HEK293T (cell line): ENCODE measurements at regions not wholly inside any gene's neighbourhood (a gene's known extent, or its start where the extent isn't known, plus 50 kb on each side); places are given as distances from the start of the nearest gene placed in this dataset.

Experiments used
- CTCF ChIA-PET: fragments of 350-600 bp; formaldehyde crosslinking; extraction: SDS; loops from one replicate; lab custom pipeline; 2021; ENCODE audit warnings: antibody characterized with exemption, inconsistent platforms; lab: Yijun Ruan, JAX
- POLR2A ChIA-PET: fragments of 350-600 bp; formaldehyde crosslinking; extraction: SDS; loops from one replicate; lab custom pipeline; 2020; ENCODE audit warnings: antibody characterized with exemption, inconsistent platforms; lab: Yijun Ruan, JAX
- DNase-seq: peaks from one replicate; pipeline ENCODE4 v3.0.0; 2012; ENCODE audit warnings: mixed read lengths; ENCODE audit errors: extremely low spot score
- ARNT ChIP-seq: fragments of 450-650 bp; IDR thresholded peaks from 2 replicates; pipeline ENCODE4 v1.6.1; 2017; ENCODE audit warnings: mild to moderate bottlenecking
- BHLHE40 ChIP-seq: fragments of 450-650 bp; IDR thresholded peaks from 2 replicates; pipeline ENCODE4 v1.6.1; 2016; ENCODE audit warnings: mild to moderate bottlenecking, moderate library complexity, borderline replicate concordance
- CTBP1 ChIP-seq: fragments of 450-650 bp; IDR thresholded peaks from 2 replicates; pipeline ENCODE4 v1.6.1; 2016; ENCODE audit warnings: borderline replicate concordance
- ELF4 ChIP-seq: fragments of 450-650 bp; IDR thresholded peaks from 2 replicates; pipeline ENCODE4 v1.6.1; 2017; ENCODE audit warnings: antibody characterized with exemption
- FOXA1 ChIP-seq: fragments of 450-650 bp; IDR thresholded peaks from 2 replicates; pipeline ENCODE4 v1.6.1; 2016; ENCODE audit warnings: mild to moderate bottlenecking
- FOXK2 ChIP-seq: fragments of 450-650 bp; IDR thresholded peaks from 2 replicates; pipeline ENCODE4 v1.6.1; 2016; ENCODE audit warnings: mild to moderate bottlenecking
- FOXM1 ChIP-seq: fragments of 450-650 bp; IDR thresholded peaks from 2 replicates; pipeline ENCODE4 v1.6.1; 2017; ENCODE audit warnings: mild to moderate bottlenecking, borderline replicate concordance
- HDGF ChIP-seq: fragments of 450-650 bp; IDR thresholded peaks from 2 replicates; pipeline ENCODE4 v1.6.1; 2017; ENCODE audit warnings: antibody characterized with exemption, borderline replicate concordance
- L3MBTL2 ChIP-seq: fragments of 450-650 bp; conservative IDR thresholded peaks from 2 replicates; pipeline ENCODE4 v1.6.1; 2016; ENCODE audit warnings: mild to moderate bottlenecking
- LEF1 ChIP-seq: fragments of 450-650 bp; IDR thresholded peaks from 2 replicates; pipeline ENCODE4 v1.6.1; 2017; ENCODE audit warnings: mild to moderate bottlenecking, borderline replicate concordance
- NFRKB ChIP-seq: fragments of 450-650 bp; IDR thresholded peaks from 2 replicates; pipeline ENCODE4 v1.6.1; 2016; ENCODE audit warnings: mild to moderate bottlenecking, moderate library complexity
- SP1 ChIP-seq: fragments of 450-650 bp; IDR thresholded peaks from 2 replicates; pipeline ENCODE4 v1.6.1; 2017
- SUZ12 ChIP-seq: fragments of 450-650 bp; IDR thresholded peaks from 2 replicates; pipeline ENCODE4 v1.6.1; 2016; ENCODE audit warnings: mild to moderate bottlenecking
- TARDBP ChIP-seq: fragments of 450-650 bp; IDR thresholded peaks from 2 replicates; pipeline ENCODE4 v1.6.1; 2016
- ZNF384 ChIP-seq: fragments of 450-650 bp; IDR thresholded peaks from 2 replicates; pipeline ENCODE4 v1.6.1; 2016
- TF ChIP-seq, protein P1 (sequence below): fragments of 450-650 bp; IDR thresholded peaks from 2 replicates; pipeline ENCODE4 v1.6.1; 2016

DNA sequence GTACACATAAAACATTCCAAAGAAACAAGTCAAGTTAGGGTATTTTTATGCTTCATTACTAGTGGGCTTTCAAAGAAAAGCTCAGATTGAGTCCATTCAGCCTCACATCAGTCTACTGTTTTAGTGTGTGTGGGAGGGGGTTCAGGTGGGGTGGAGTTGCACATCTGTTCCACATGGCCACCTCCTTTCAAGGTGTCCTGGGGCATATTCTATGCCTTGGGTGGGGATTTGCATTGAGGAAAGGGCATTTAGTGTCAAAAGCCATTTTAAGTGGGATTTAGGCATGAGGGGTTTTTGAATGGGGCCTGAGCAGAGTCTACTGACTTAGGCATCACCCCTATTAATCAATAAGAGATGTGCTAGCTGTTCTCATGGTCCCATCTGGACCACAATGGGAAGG, 983.1 kb downstream of the TLE4 start:
- ChIA-PET CTCF (no interaction called here), POLR2A (no interaction called here)
- DNase-seq: no peak
- TF ChIP-seq HDGF (no peak), LEF1 (no peak), FOXA1 (no peak), CTBP1 (no peak), ARNT (no peak), L3MBTL2 (no peak), FOXK2 (no peak), NFRKB (no peak), ELF4 (no peak), FOXM1 (no peak), ZNF384 (no peak), BHLHE40 (no peak), TARDBP (no peak), SUZ12 (no peak), SP1 (no peak)
- TF ChIP-seq, protein P1, sequence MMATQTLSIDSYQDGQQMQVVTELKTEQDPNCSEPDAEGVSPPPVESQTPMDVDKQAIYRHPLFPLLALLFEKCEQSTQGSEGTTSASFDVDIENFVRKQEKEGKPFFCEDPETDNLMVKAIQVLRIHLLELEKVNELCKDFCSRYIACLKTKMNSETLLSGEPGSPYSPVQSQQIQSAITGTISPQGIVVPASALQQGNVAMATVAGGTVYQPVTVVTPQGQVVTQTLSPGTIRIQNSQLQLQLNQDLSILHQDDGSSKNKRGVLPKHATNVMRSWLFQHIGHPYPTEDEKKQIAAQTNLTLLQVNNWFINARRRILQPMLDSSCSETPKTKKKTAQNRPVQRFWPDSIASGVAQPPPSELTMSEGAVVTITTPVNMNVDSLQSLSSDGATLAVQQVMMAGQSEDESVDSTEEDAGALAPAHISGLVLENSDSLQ: no peak

DNA sequence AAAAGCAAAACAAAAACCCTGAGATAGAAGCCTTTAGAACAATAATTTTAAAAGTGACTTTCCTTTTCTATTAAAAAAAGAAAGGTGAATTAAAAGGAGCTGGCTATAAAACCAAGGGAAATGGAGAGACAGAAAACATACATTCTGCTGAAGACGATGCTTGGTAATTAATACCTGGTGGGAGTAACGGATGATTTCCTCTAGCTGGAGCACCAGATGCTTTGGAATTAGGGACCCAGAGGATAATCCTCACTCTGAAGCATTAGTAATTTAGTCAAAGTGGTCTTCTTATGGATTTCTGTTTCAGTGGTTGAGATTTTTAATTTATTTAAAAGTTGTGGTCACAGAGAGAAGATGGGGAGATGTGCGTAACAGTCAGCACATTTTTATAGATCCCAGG, 982.5 kb downstream of the TLE4 start:
- POLR2A ChIA-PET: no interaction called here
- DNase-seq: no peak
- CTCF ChIA-PET: no interaction called here
- TF ChIP-seq FOXM1 (no peak), SP1 (no peak), NFRKB (no peak), ZNF384 (no peak), ARNT (no peak), LEF1 (no peak), HDGF (no peak), TARDBP (no peak), ELF4 (no peak), FOXK2 (no peak), CTBP1 (no peak)
- TF ChIP-seq, protein P1: no peak

- peak; percentile 10 for DNase-seq
- ChIA-PET POLR2A (no interaction called here), CTCF (no interaction called here)
- TF ChIP-seq FOXA1 (no peak), SP1 (no peak), BHLHE40 (no peak), FOXM1 (no peak), CTBP1 (no peak), HDGF (no peak), SUZ12 (no peak), ELF4 (no peak), L3MBTL2 (no peak), NFRKB (no peak), LEF1 (no peak), TARDBP (no peak), FOXK2 (no peak), ARNT (no peak)
- TF ChIP-seq, protein P1: no peak
These were observed 981.2 kb downstream of the TLE4 start for GRCh38 chr9:80552931-80553330.

DNA sequence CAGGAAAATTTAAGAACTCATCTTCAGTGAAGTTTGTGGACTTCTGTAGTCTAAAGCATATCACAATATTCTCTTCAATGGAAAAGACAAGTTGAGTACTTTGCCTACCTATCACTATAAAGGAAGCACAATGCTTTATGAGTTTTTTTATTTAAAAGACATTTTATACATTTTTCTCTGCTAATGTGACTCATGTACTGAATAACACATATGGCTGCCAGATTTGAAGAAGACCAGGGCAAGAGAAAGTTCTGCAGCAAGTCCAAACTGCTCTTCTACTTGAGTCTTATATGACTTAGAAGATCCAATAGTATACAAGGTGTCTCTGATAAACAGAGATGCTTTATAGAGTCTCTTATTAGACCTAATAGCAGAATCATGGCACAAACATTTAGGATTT, 978.4 kb downstream of the TLE4 start:
- no peak for TF ChIP-seq NFRKB
- no peak for TF ChIP-seq FOXA1
- no peak for TF ChIP-seq HDGF
- TF ChIP-seq L3MBTL2: no peak
- no peak for TF ChIP-seq ZNF384
- TF ChIP-seq ARNT: no peak
- ChIA-PET CTCF (no interaction called here), POLR2A (no interaction called here)
- no peak for DNase-seq

- ChIA-PET POLR2A (no interaction called here), CTCF (no interaction called here)
- no peak for DNase-seq
- TF ChIP-seq NFRKB (no peak), ZNF384 (no peak), CTBP1 (no peak), FOXA1 (no peak), LEF1 (no peak), SUZ12 (no peak)
These were observed 975.8 kb downstream of the TLE4 start for GRCh38 chr9:80547613-80548012.

DNA sequence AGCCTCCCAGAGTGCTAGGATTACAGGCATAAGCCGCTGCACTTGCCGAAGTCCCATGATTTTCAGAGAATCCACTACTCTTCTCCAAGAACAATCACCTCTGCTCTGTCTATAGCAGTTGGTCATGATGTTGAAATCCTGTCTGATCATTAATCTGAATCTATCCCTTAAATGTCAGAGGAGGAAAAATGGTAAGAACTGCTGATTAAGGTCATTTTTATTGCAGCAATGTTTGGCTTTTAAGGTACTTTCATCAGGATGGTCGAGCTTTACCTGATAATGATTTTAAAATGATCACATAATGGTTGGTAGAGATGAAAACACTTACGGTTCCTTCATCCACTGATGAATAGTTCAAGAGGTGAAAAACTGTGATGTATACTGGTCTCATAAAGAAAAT, 968.6 kb downstream of the TLE4 start:
- DNase-seq: no peak
- ChIA-PET CTCF (no interaction called here), POLR2A (no interaction called here)
- TF ChIP-seq ARNT (no peak), FOXM1 (no peak), TARDBP (no peak), NFRKB (no peak), SUZ12 (no peak), ZNF384 (no peak), FOXK2 (no peak), FOXA1 (no peak), CTBP1 (no peak), BHLHE40 (no peak), L3MBTL2 (no peak)

DNA sequence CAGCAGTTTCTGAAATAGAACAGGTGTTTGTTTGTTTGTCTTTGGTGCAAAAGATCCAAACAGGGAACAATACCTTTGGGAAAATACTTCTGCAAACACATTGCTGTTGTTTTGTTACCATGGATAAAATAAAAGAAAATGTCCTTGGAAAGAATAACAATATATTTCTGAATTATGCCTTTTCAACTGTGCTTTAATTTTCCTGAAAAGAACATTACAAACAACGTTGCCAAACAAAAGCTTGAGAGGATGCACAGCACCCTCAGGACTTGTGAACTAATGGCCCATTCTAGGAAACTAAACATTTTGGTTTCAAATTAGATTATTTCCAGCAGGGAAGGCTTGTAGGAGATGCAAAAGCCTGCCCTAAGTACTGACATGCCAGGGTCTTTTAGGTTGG, 967.2 kb downstream of the TLE4 start:
- TF ChIP-seq, protein P1: no peak
- TF ChIP-seq FOXK2 (no peak), SP1 (no peak), FOXM1 (no peak), L3MBTL2 (no peak), FOXA1 (no peak), BHLHE40 (no peak), ARNT (no peak), TARDBP (no peak), ELF4 (no peak), HDGF (no peak), CTBP1 (no peak), NFRKB (no peak), SUZ12 (no peak), LEF1 (no peak), ZNF384 (no peak)
- no peak for DNase-seq
- ChIA-PET POLR2A (no interaction called here), CTCF (no interaction called here)
